NCI-H187 (cell line): ENCODE measurements at regions not wholly inside any gene's neighbourhood (a gene's known extent, or its start where the extent isn't known, plus 50 kb on each side); places are given as distances from the start of the nearest gene placed in this dataset.

ENCODE experiments used
- DNase-seq, 2 experiments: peaks; one replicate each; lab custom pipeline; 2025; lab: John Stamatoyannopoulos, UW

GRCh38 chr4:163871078-163871477 is 376.6 kb downstream of the TMA16 start:
- no peak for DNase-seq

- no peak for DNase-seq
Measured at GRCh38 chr4:163875327-163875726, 380.8 kb downstream of the TMA16 start.

GRCh38 chr4:163878336-163879121 is 384.0 kb downstream of the TMA16 start:
- no peak for DNase-seq

GRCh38 chr4:163892417-163892816 is 397.9 kb downstream of the TMA16 start:
- no peak for DNase-seq

GRCh38 chr4:163895378-163896005 is 401.0 kb downstream of the TMA16 start:
- DNase-seq = no peak

GRCh38 chr4:163901319-163901718 is 406.8 kb downstream of the TMA16 start:
- no peak for DNase-seq

- no peak for DNase-seq
Measured at GRCh38 chr4:163902417-163902816, 407.9 kb downstream of the TMA16 start.

GRCh38 chr4:163911891-163912290 is 417.4 kb downstream of the TMA16 start:
- no peak for DNase-seq

- no peak for DNase-seq
Measured at GRCh38 chr4:163913571-163913970, 419.1 kb downstream of the TMA16 start.

GRCh38 chr4:163915896-163916295 is 421.4 kb downstream of the TMA16 start:
- DNase-seq = no peak

- no peak for DNase-seq
Measured at GRCh38 chr4:163920426-163920825, 425.9 kb downstream of the TMA16 start.

GRCh38 chr4:163922302-163922701 is 427.8 kb downstream of the TMA16 start:
- DNase-seq = no peak

GRCh38 chr4:163923092-163923491 is 428.6 kb downstream of the TMA16 start:
- DNase-seq = no peak

- DNase-seq = no peak
Measured at GRCh38 chr4:163930086-163930485, 435.6 kb downstream of the TMA16 start.

- no peak for DNase-seq
Measured at GRCh38 chr4:163932504-163932903, 438.0 kb downstream of the TMA16 start.

GRCh38 chr4:163939597-163939996 is 445.1 kb downstream of the TMA16 start:
- DNase-seq = no peak

- no peak for DNase-seq
Measured at GRCh38 chr4:163941221-163941905, 446.9 kb downstream of the TMA16 start.

- no peak for DNase-seq
Measured at GRCh38 chr4:163948920-163949455, 454.5 kb downstream of the TMA16 start.

GRCh38 chr4:163949976-163950601 is 455.6 kb downstream of the TMA16 start:
- DNase-seq = no peak

- no peak for DNase-seq
Measured at GRCh38 chr4:163955288-163955687, 460.8 kb downstream of the TMA16 start.

GRCh38 chr4:163958751-163959150 is 464.3 kb downstream of the TMA16 start:
- no peak for DNase-seq

- DNase-seq = no peak
Measured at GRCh38 chr4:163959932-163960331, 465.4 kb downstream of the TMA16 start.
